SK-N-SH (cell line): ENCODE measurements at regions not wholly inside any gene's neighbourhood (a gene's known extent, or its start where the extent isn't known, plus 50 kb on each side); places are given as distances from the start of the nearest gene placed in this dataset.

Experiments used
- RCOR1 ChIP-seq: fragments of 150-350 bp; IDR thresholded peaks from 2 replicates; pipeline ENCODE4 v1.6.1; 2017; ENCODE audit warnings: antibody characterized with exemption, low read length
- TF ChIP-seq, protein P1 (sequence below): fragments of 200-600 bp; sonication (generic); IDR thresholded peaks from 2 replicates; pipeline ENCODE4 v1.6.1; 2017; ENCODE audit warnings: antibody characterized with exemption, mild to moderate bottlenecking, moderate library complexity

DNA sequence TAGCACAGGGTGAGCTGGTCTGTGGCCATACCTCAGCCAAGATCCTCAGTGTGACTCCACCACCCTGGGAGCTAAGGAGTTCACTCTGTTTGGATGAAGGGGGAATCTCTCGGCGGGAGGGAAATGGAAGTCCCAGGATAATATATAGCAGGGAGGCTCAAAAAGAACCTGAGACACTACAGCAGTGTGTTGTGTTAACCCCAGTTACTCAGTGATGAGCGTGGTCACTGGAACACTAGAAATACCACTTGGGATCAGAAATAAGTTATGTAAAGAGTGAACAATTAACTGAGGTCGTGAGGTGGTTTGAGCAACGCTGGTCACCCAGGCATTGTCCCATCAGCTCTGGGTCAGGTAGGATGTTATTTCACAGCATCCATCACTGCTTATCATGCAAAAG, 59.3 kb upstream of the ADAMTS16 start:
- TF ChIP-seq, protein P1, sequence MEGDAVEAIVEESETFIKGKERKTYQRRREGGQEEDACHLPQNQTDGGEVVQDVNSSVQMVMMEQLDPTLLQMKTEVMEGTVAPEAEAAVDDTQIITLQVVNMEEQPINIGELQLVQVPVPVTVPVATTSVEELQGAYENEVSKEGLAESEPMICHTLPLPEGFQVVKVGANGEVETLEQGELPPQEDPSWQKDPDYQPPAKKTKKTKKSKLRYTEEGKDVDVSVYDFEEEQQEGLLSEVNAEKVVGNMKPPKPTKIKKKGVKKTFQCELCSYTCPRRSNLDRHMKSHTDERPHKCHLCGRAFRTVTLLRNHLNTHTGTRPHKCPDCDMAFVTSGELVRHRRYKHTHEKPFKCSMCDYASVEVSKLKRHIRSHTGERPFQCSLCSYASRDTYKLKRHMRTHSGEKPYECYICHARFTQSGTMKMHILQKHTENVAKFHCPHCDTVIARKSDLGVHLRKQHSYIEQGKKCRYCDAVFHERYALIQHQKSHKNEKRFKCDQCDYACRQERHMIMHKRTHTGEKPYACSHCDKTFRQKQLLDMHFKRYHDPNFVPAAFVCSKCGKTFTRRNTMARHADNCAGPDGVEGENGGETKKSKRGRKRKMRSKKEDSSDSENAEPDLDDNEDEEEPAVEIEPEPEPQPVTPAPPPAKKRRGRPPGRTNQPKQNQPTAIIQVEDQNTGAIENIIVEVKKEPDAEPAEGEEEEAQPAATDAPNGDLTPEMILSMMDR = no peak
- TF ChIP-seq RCOR1 = no peak
